ENCODE measurements at regions not wholly inside any gene's neighbourhood (a gene's known extent, or its start where the extent isn't known, plus 50 kb on each side); places are given as distances from the start of the nearest gene placed in this dataset.

DNA sequence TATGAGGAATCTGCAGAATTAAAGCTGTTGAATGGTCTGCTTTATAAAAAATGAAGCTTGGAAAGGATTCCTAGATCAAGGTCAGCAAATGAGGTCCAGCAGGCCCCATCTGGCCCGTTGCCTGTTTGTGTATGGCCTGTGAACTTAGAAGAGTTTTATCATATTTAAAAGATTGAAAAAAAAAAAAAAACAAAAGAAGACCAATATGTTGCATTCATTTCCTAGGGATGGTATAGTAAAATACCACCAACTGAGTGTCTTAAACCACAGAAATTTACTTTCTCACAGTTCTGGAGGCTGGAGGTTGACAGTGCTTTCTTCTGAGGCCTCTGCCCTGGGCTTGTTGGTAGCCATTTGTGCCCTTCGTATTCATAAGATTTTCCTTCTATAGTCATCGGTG lies 109.2 kb downstream of the PPP1R3A start:
- intact Hi-C loops (cut with micrococcal nuclease): no loop called here
- H3K36me3 ChIP-seq (ENCODE audit: control insufficient read depth in 2 of 3, insufficient read depth in 3 of 3, low read length in 3 of 3): no peaks in the 10 kb centered on the region
- H3K9me3 Mint-ChIP-seq: peaks cover 0 to 5% (median 0%) of the 10 kb centered on the region in 11 donors
- ATAC-seq (no peak), DNase-seq (no peak)
- H3K4me1 Mint-ChIP-seq: no peaks in the 10 kb centered on the region
- CTCF ChIA-PET: no interaction called here
- no peaks in the 10 kb centered on the region for H3K36me3 Mint-ChIP-seq
- no peak overlapping the region for H3K4me3 ChIP-seq (ENCODE audit: low read length)
- H3K27me3 Mint-ChIP-seq: no peaks in the 10 kb centered on the region
- no peaks in the 10 kb centered on the region for H3K4me1 ChIP-seq (ENCODE audit: control insufficient read depth in 2 of 2, insufficient read depth in 2 of 2, low read length in 2 of 2)
- no peak overlapping the region for H3K4me3 Mint-ChIP-seq
- no peaks in the 10 kb centered on the region for H3K9me3 ChIP-seq (ENCODE audit: control insufficient read depth in 2 of 3, low read length in 3 of 3)
- no peaks in the 10 kb centered on the region for H3K27me3 ChIP-seq (ENCODE audit: control insufficient read depth in 2 of 2, insufficient read depth in 2 of 2, low read length in 2 of 2)
- no peak overlapping the region for H3K27ac ChIP-seq (ENCODE audit: low read depth, low read length)
- POLR2A ChIA-PET: no interaction called here
- no peak overlapping the region for H3K27ac Mint-ChIP-seq

DNA sequence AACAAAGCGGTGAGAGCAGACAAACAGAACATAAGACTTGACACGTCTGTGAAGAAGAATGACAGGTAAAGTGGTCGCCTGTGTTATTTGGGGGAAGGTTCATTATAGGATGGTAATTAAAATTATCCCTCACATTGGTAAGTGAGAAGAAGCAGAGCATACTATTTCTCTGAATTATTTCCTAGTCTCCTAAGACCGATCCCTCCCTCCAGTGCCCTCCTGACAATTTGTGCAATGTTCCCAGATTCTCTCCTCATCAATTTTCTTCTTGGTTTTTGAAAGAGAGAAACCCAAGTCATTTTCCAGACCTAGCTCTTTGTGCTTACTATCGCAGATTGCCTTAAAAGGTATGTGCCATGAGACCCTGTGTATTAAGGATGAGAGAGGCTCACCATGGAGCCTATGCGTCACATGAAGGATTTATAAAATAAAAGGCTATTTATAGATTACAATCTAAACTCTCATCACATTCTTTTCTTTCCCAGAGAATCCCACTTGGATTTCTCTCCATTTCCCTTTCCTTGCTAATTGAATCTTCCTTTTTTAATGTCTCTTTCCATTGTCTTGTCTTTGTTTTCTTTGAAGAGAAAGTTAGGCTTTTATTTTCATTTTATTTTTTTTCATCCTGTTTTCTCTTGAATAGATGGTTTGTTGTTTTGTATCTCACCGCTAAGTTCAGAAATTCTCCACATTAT lies 112.0 kb downstream of the PPP1R3A start:
- Histone ChIP-seq H3K9me3 (ENCODE audit: control insufficient read depth in 2 of 3, low read length in 3 of 3) (no peaks in the 10 kb centered on the region), H3K27ac (ENCODE audit: low read depth, low read length) (no peak overlapping the region), H3K36me3 (ENCODE audit: control insufficient read depth in 2 of 3, insufficient read depth in 3 of 3, low read length in 3 of 3) (no peaks in the 10 kb centered on the region), H3K4me3 (ENCODE audit: low read length) (no peak overlapping the region), H3K4me1 (ENCODE audit: control insufficient read depth in 2 of 2, insufficient read depth in 2 of 2, low read length in 2 of 2) (no peaks in the 10 kb centered on the region), H3K27me3 (ENCODE audit: control insufficient read depth in 2 of 2, insufficient read depth in 2 of 2, low read length in 2 of 2) (no peaks in the 10 kb centered on the region)
- Mint-ChIP-seq H3K4me1 (no peaks in the 10 kb centered on the region), H3K27ac (no peak overlapping the region), H3K9me3 (peaks cover 0 to 12% (median 0%) of the 10 kb centered on the region in 11 donors), H3K36me3 (no peaks in the 10 kb centered on the region), H3K27me3 (no peaks in the 10 kb centered on the region), H3K4me3 (no peak overlapping the region)
- CTCF ChIA-PET: no interaction called here
- DNase-seq (no peak), ATAC-seq (no peak)
- POLR2A ChIA-PET: no interaction called here
- intact Hi-C loops (cut with micrococcal nuclease): no loop called here

DNA sequence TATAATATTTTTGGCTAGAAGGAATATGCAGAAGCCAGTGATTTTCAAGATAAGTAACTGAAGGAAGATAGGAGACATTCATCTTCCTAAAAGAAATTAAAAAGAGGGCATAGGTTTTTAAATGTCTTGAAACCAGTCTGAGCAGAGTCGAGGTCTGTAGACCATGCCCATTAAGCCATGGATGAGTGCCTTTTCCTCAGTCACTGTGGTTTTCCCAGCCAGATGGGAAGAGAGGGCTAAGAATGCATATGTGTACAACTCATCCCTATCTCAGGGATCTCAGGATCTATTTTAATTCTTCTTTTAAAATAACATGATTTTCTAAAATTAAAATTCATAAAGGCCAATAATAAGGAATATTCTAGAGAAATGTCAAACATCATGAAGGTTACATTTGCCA lies 112.8 kb downstream of the PPP1R3A start:
- H3K4me1 Mint-ChIP-seq: no peaks in the 10 kb centered on the region
- CTCF ChIA-PET: no interaction called here

DNA sequence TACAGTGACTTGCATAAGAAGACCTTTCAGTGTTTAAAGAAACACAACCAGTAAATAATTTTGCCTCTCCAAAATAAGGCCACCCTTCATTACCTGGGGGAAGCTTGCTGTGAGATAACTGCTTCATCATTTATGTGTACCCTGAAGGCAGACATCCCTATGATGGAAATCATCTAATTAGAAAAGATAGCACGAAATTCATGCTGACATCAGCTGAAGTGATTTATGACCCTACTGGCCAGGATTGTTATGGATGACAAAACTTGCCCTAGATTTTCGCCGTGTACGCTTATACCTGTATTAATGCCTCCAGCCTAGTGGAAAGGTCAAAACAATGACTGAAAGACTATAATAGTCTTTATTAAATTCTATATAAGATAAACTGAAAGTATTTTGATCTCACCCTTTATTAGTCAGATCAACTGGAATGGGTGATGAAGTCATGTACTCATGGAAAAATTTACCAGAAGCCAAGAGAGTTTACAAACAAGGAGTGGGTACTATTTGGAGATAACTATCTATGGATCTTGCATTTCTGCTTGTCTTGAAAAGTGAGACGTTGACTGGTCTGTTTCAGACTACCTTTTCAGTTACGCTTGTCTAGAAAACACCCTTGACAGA lies 114.2 kb downstream of the PPP1R3A start:
- POLR2A ChIA-PET: no interaction called here
- CTCF ChIA-PET: no interaction called here
- intact Hi-C loops (cut with micrococcal nuclease): no loop called here
- no peaks in the 10 kb centered on the region for H3K9me3 ChIP-seq (ENCODE audit: control insufficient read depth in 2 of 3, low read length in 3 of 3)
- Mint-ChIP-seq H3K4me3 (no peak overlapping the region), H3K4me1 (no peaks in the 10 kb centered on the region), H3K36me3 (no peaks in the 10 kb centered on the region), H3K27me3 (no peaks in the 10 kb centered on the region), H3K27ac (no peak overlapping the region), H3K9me3 (peaks cover 0 to 12% (median 0%) of the 10 kb centered on the region in 11 donors)
- ATAC-seq (no peak), DNase-seq (no peak)
- no peak overlapping the region for H3K27ac ChIP-seq (ENCODE audit: low read depth, low read length)
- H3K4me1 ChIP-seq (ENCODE audit: control insufficient read depth in 2 of 2, insufficient read depth in 2 of 2, low read length in 2 of 2): no peaks in the 10 kb centered on the region
- H3K36me3 ChIP-seq (ENCODE audit: control insufficient read depth in 2 of 3, insufficient read depth in 3 of 3, low read length in 3 of 3): no peaks in the 10 kb centered on the region
- H3K4me3 ChIP-seq (ENCODE audit: low read length): no peak overlapping the region
- no peaks in the 10 kb centered on the region for H3K27me3 ChIP-seq (ENCODE audit: control insufficient read depth in 2 of 2, insufficient read depth in 2 of 2, low read length in 2 of 2)

More for the DNA sequence above, 112.8 kb downstream of the PPP1R3A start:
- H3K27me3 ChIP-seq (ENCODE audit: control insufficient read depth in 2 of 2, insufficient read depth in 2 of 2, low read length in 2 of 2): no peaks in the 10 kb centered on the region
- no peaks in the 10 kb centered on the region for H3K9me3 ChIP-seq (ENCODE audit: control insufficient read depth in 2 of 3, low read length in 3 of 3)
- H3K36me3 Mint-ChIP-seq: no peaks in the 10 kb centered on the region
- H3K4me3 ChIP-seq (ENCODE audit: low read length): no peak overlapping the region
- no peaks in the 10 kb centered on the region for H3K27me3 Mint-ChIP-seq
- no peaks in the 10 kb centered on the region for H3K36me3 ChIP-seq (ENCODE audit: control insufficient read depth in 2 of 3, insufficient read depth in 3 of 3, low read length in 3 of 3)
- H3K4me3 Mint-ChIP-seq: no peak overlapping the region
- H3K9me3 Mint-ChIP-seq: peaks cover 0 to 12% (median 0%) of the 10 kb centered on the region in 11 donors
- H3K27ac Mint-ChIP-seq: no peak overlapping the region
- intact Hi-C loops (cut with micrococcal nuclease): no loop called here
- H3K4me1 ChIP-seq (ENCODE audit: control insufficient read depth in 2 of 2, insufficient read depth in 2 of 2, low read length in 2 of 2): no peaks in the 10 kb centered on the region
- ATAC-seq: no peak
- DNase-seq: no peak
- no peak overlapping the region for H3K27ac ChIP-seq (ENCODE audit: low read depth, low read length)
- POLR2A ChIA-PET: no interaction called here

DNA sequence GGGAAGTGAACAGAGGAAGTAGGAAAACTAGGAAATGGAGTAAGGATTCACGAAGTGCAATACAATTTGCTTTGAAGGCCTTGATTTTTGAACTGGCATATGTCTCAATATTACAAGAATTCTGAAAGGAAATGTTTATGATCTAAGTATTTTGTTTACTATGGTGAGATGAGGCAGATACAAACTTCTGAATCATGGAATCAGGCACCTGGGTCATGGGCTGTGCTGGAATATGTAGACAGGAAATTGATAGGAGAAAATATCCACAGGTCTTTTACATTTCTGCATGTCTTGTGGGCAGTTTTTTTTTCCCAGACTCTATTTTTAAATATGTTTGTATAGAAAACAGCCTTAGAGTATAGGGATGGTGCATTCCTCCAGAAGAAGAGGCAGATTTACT lies 117.1 kb downstream of the PPP1R3A start:
- CTCF ChIA-PET: no interaction called here
- intact Hi-C loops (cut with micrococcal nuclease): no loop called here
- H3K36me3 ChIP-seq (ENCODE audit: control insufficient read depth in 2 of 3, insufficient read depth in 3 of 3, low read length in 3 of 3): no peaks in the 10 kb centered on the region
- DNase-seq (no peak), ATAC-seq (no peak)
- Mint-ChIP-seq H3K27me3 (no peaks in the 10 kb centered on the region), H3K9me3 (peaks cover 0 to 9% (median 0%) of the 10 kb centered on the region in 11 donors), H3K27ac (no peak overlapping the region), H3K36me3 (no peaks in the 10 kb centered on the region), H3K4me3 (no peak overlapping the region), H3K4me1 (no peaks in the 10 kb centered on the region)
- POLR2A ChIA-PET: no interaction called here
- no peak overlapping the region for H3K4me3 ChIP-seq (ENCODE audit: low read length)
- no peak overlapping the region for H3K27ac ChIP-seq (ENCODE audit: low read depth, low read length)
- no peaks in the 10 kb centered on the region for H3K4me1 ChIP-seq (ENCODE audit: control insufficient read depth in 2 of 2, insufficient read depth in 2 of 2, low read length in 2 of 2)
- H3K9me3 ChIP-seq (ENCODE audit: control insufficient read depth in 2 of 3, low read length in 3 of 3): no peaks in the 10 kb centered on the region
- H3K27me3 ChIP-seq (ENCODE audit: control insufficient read depth in 2 of 2, insufficient read depth in 2 of 2, low read length in 2 of 2): no peaks in the 10 kb centered on the region

DNA sequence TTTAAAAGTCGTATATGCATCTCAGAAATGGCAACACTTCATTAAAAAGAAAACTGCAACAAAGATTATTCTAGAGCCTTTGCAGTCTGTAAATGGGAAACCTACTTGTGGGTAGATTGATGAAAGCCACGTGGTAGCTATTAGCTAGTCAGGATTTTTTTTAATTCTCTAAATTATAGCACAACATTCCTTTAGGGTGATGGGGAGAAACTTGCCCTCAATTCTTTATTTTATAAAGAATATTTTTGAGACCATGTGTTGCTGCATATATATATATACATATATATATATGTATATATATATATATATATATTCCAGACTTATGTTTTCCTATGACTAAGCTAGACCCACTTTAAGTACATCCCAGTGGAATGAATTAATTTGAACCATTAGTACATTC lies 118.0 kb downstream of the PPP1R3A start:
- H3K27ac Mint-ChIP-seq: no peak overlapping the region
- no peak for DNase-seq
- H3K4me1 ChIP-seq (ENCODE audit: control insufficient read depth in 2 of 2, insufficient read depth in 2 of 2, low read length in 2 of 2): no peaks in the 10 kb centered on the region
- H3K4me3 Mint-ChIP-seq: no peak overlapping the region
- H3K27me3 ChIP-seq (ENCODE audit: control insufficient read depth in 2 of 2, insufficient read depth in 2 of 2, low read length in 2 of 2): no peaks in the 10 kb centered on the region
- no peaks in the 10 kb centered on the region for H3K27me3 Mint-ChIP-seq
- H3K4me3 ChIP-seq (ENCODE audit: low read length): no peak overlapping the region
- ATAC-seq: no peak
- intact Hi-C loops (cut with micrococcal nuclease): no loop called here
- ChIA-PET POLR2A (no interaction called here), CTCF (no interaction called here)
- no peaks in the 10 kb centered on the region for H3K4me1 Mint-ChIP-seq
- H3K36me3 Mint-ChIP-seq: no peaks in the 10 kb centered on the region
- no peaks in the 10 kb centered on the region for H3K36me3 ChIP-seq (ENCODE audit: control insufficient read depth in 2 of 3, insufficient read depth in 3 of 3, low read length in 3 of 3)
- peaks cover 0 to 9% (median 0%) of the 10 kb centered on the region in 11 donors for H3K9me3 Mint-ChIP-seq
- H3K27ac ChIP-seq (ENCODE audit: low read depth, low read length): no peak overlapping the region
- no peaks in the 10 kb centered on the region for H3K9me3 ChIP-seq (ENCODE audit: control insufficient read depth in 2 of 3, low read length in 3 of 3)

DNA sequence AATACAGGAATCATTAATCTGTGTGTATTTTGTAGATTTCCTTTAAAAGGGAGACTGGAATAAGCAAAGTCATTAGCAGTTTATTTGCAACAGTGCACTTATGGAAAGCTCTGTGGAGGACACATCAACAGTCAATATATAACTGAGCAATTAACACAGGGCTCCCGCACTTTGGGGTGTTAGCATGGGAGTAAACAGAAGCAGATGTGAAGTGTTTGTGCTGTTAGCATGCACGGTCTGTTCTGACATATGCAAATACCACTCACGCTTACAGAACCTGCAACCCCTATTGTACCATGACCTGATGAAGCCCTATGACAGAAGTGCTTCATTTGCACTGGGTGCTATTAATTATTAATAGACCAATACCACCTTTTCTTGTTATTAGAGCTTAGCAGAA lies 118.9 kb downstream of the PPP1R3A start:
- H3K9me3 Mint-ChIP-seq: peaks cover 0 to 9% (median 0%) of the 10 kb centered on the region in 11 donors
- Histone ChIP-seq H3K27me3 (ENCODE audit: control insufficient read depth in 2 of 2, insufficient read depth in 2 of 2, low read length in 2 of 2) (no peaks in the 10 kb centered on the region), H3K4me3 (ENCODE audit: low read length) (no peak overlapping the region), H3K36me3 (ENCODE audit: control insufficient read depth in 2 of 3, insufficient read depth in 3 of 3, low read length in 3 of 3) (no peaks in the 10 kb centered on the region), H3K27ac (ENCODE audit: low read depth, low read length) (no peak overlapping the region), H3K4me1 (ENCODE audit: control insufficient read depth in 2 of 2, insufficient read depth in 2 of 2, low read length in 2 of 2) (no peaks in the 10 kb centered on the region), H3K9me3 (ENCODE audit: control insufficient read depth in 2 of 3, low read length in 3 of 3) (no peaks in the 10 kb centered on the region)
- no peaks in the 10 kb centered on the region for H3K36me3 Mint-ChIP-seq
- H3K4me1 Mint-ChIP-seq: no peaks in the 10 kb centered on the region
- intact Hi-C loops (cut with micrococcal nuclease): no loop called here
- no peak overlapping the region for H3K4me3 Mint-ChIP-seq
- POLR2A ChIA-PET: no interaction called here
- no peaks in the 10 kb centered on the region for H3K27me3 Mint-ChIP-seq
- no peak overlapping the region for H3K27ac Mint-ChIP-seq
- no peak for ATAC-seq
- DNase-seq: no peak
- CTCF ChIA-PET: no interaction called here

Measured in naive thymus-derived CD4-positive, alpha-beta T cell (primary cell).